ENCODE measurements at regions not wholly inside any gene's neighbourhood (a gene's known extent, or its start where the extent isn't known, plus 50 kb on each side); places are given as distances from the start of the nearest gene placed in this dataset.

DNA sequence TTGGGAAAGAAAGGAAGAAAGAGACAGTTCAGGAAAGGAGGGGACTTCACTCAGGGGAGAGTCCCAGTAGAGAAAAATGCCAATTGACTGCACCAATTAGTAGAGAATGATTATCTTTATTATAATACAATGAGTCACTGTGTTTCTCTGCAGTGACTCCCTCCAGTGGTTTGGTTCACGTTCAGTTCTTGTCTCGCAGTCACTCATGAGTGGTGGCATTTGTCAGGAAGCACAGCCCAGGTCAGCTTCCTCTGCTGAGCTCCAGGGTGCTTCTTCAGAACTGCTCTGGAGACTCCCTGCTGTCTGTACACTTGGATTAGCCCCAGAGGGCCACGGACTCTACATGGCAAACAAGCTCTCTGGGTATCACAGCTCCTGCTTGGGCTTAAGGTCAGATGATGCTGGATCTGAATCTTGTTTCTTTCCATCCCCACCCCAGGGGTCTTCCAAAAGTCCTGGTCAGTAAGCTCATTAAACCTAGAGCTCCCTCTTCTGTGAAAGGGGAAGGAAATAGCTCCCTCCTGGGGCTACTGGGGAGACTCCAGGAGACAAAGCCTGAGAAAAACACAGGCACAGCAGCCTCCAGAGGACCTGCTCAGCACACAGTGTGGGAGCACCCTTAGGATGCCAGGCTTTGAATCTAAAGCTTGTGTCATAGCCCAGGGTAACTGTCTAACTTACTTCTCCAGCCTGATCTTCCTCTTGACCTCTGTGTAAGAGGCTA is 619.0 kb downstream of the AJAP1 start:
- WGBS (ENCODE audit: insufficient coverage): 20% methylated on average over 3 of the region's 3 CpGs
- Histone ChIP-seq H3K27me3 (replicated peaks in 2 of 5; ENCODE audit: control insufficient read depth in 4 of 5, insufficient read depth in 5 of 5, low read length in 4 of 5) (peaks cover 0 to 2% (median 0%) of the 10 kb centered on the region in 5 experiments), H3K27ac (ENCODE audit: insufficient read depth in 1 of 2, low read depth in 1 of 2, low read length in 2 of 2, poor library complexity in 1 of 2, severe bottlenecking in 2 of 2) (no peak overlapping the region), H3K4me3 (ENCODE audit: control insufficient read depth in 1 of 7, extremely low read depth in 1 of 7, insufficient read depth in 4 of 7, low read depth in 2 of 7, low read length in 6 of 7) (no peak overlapping the region), H3K4me1 (ENCODE audit: control extremely low read depth in 1 of 4, control insufficient read depth in 4 of 4, insufficient read depth in 4 of 4, low read length in 3 of 4) (no peaks in the 10 kb centered on the region), H3K9me3 (ENCODE audit: control extremely low read depth in 1 of 5, control insufficient read depth in 4 of 5, insufficient read depth in 2 of 5, low read depth in 1 of 5, low read length in 4 of 5) (peaks cover 0 to 3% (median 0%) of the 10 kb centered on the region in 5 experiments), H3K36me3 (ENCODE audit: control insufficient read depth in 4 of 4, insufficient read depth in 4 of 4, low read length in 3 of 4) (no peaks in the 10 kb centered on the region)
- DNase-seq: no peak
- POLR2A ChIA-PET: interaction anchor here (0.6 kb wide), 1 partner anchor 9 kb away, joined by 3 read pairs; no protein-coding TSS in a partner anchor
- CTCF ChIA-PET: no interaction called here

DNA sequence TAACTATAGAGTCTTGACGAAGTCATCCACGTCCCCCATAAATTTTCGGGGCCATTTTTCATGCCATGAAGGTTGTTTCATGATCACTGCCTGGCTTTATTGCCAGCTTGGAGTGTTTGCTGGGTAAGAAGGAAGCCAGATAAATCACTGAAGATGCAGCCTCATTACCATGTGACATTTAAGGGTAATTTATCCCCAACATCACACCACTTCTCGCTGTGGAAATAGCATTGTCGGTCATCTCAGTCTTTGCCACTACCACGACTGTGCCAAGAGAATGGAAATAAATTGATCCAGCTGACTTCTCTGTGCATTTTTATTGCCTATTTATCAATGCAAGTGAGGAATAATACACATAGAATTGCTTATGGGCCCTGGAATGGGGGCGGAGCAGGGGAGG is 617.9 kb downstream of the AJAP1 start:
- Histone ChIP-seq H3K4me3 (ENCODE audit: control insufficient read depth in 1 of 7, extremely low read depth in 1 of 7, insufficient read depth in 4 of 7, low read depth in 2 of 7, low read length in 6 of 7) (no peak overlapping the region), H3K27ac (ENCODE audit: insufficient read depth in 1 of 2, low read depth in 1 of 2, low read length in 2 of 2, poor library complexity in 1 of 2, severe bottlenecking in 2 of 2) (no peak overlapping the region), H3K4me1 (ENCODE audit: control extremely low read depth in 1 of 4, control insufficient read depth in 4 of 4, insufficient read depth in 4 of 4, low read length in 3 of 4) (no peaks in the 10 kb centered on the region), H3K36me3 (ENCODE audit: control insufficient read depth in 4 of 4, insufficient read depth in 4 of 4, low read length in 3 of 4) (no peaks in the 10 kb centered on the region), H3K27me3 (replicated peaks in 2 of 5; ENCODE audit: control insufficient read depth in 4 of 5, insufficient read depth in 5 of 5, low read length in 4 of 5) (peaks cover 0 to 8% (median 0%) of the 10 kb centered on the region in 5 experiments), H3K9me3 (ENCODE audit: control extremely low read depth in 1 of 5, control insufficient read depth in 4 of 5, insufficient read depth in 2 of 5, low read depth in 1 of 5, low read length in 4 of 5) (peaks cover 0 to 3% (median 0%) of the 10 kb centered on the region in 5 experiments)
- ChIA-PET CTCF (no interaction called here), POLR2A (no interaction called here)
- DNase-seq: no peak
- 88% methylated on average over 5 of the region's 7 CpGs for WGBS (ENCODE audit: insufficient coverage)

DNA sequence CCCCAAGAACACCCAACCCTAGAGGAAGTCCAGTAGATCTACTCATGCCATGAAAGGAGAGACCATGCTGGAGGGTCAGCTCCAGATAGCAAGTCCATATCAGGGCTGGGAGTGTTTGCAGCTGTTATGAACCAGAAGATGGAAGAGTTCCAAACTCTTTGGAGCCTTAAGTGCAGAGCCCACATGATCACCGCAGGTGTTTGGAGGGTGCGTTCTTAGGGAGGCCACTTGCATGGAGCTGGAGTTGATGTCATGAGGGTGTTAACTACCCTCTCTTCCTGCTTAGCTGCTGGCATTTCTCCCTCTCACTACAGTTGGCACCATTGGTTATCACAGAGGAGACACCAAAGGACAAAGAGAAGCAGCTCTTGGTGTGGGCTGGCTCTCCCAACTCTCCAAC is 616.9 kb downstream of the AJAP1 start:
- Histone ChIP-seq H3K9me3 (ENCODE audit: control extremely low read depth in 1 of 5, control insufficient read depth in 4 of 5, insufficient read depth in 2 of 5, low read depth in 1 of 5, low read length in 4 of 5) (peaks cover 0 to 3% (median 0%) of the 10 kb centered on the region in 5 experiments), H3K4me1 (ENCODE audit: control extremely low read depth in 1 of 4, control insufficient read depth in 4 of 4, insufficient read depth in 4 of 4, low read length in 3 of 4) (no peaks in the 10 kb centered on the region), H3K4me3 (ENCODE audit: control insufficient read depth in 1 of 7, extremely low read depth in 1 of 7, insufficient read depth in 4 of 7, low read depth in 2 of 7, low read length in 6 of 7) (no peak overlapping the region), H3K36me3 (ENCODE audit: control insufficient read depth in 4 of 4, insufficient read depth in 4 of 4, low read length in 3 of 4) (no peaks in the 10 kb centered on the region), H3K27ac (ENCODE audit: insufficient read depth in 1 of 2, low read depth in 1 of 2, low read length in 2 of 2, poor library complexity in 1 of 2, severe bottlenecking in 2 of 2) (no peak overlapping the region), H3K27me3 (replicated peaks in 2 of 5; ENCODE audit: control insufficient read depth in 4 of 5, insufficient read depth in 5 of 5, low read length in 4 of 5) (peaks cover 0 to 8% (median 3%) of the 10 kb centered on the region in 5 experiments)
- ChIA-PET CTCF (no interaction called here), POLR2A (no interaction called here)
- no peak for DNase-seq
- no CpG with 5 or more reads among the region's 2 CpGs for WGBS (ENCODE audit: insufficient coverage)

DNA sequence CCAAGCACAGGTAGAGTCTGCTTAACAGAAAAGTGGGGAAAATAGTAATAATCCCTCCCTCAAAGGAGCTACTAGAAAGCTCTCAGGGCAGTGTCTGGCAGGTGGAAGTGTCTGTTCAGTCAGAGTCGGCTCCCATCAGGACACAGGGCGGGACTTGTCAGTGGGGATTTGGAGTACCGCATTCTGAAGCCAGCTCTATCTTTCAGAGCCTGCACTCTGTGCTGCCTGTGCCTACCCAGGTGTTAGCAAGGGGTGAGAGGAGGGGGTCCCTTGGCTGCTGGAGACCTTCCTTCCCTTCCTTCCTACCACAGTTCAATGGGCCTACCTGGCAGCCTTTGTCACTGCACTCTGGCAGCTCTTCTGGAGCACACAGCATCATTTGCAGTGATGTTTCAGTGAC is 615.5 kb downstream of the AJAP1 start:
- H3K27me3 ChIP-seq (replicated peaks in 2 of 5; ENCODE audit: control insufficient read depth in 4 of 5, insufficient read depth in 5 of 5, low read length in 4 of 5): peaks cover 0 to 8% (median 3%) of the 10 kb centered on the region in 5 experiments
- H3K4me1 ChIP-seq (ENCODE audit: control extremely low read depth in 1 of 4, control insufficient read depth in 4 of 4, insufficient read depth in 4 of 4, low read length in 3 of 4): no peaks in the 10 kb centered on the region
- 89% methylated on average over 3 of the region's 3 CpGs for WGBS (ENCODE audit: insufficient coverage)
- peaks cover 0 to 3% (median 0%) of the 10 kb centered on the region in 5 experiments for H3K9me3 ChIP-seq (ENCODE audit: control extremely low read depth in 1 of 5, control insufficient read depth in 4 of 5, insufficient read depth in 2 of 5, low read depth in 1 of 5, low read length in 4 of 5)
- no peak for DNase-seq
- no peak overlapping the region for H3K27ac ChIP-seq (ENCODE audit: insufficient read depth in 1 of 2, low read depth in 1 of 2, low read length in 2 of 2, poor library complexity in 1 of 2, severe bottlenecking in 2 of 2)
- no peaks in the 10 kb centered on the region for H3K36me3 ChIP-seq (ENCODE audit: control insufficient read depth in 4 of 4, insufficient read depth in 4 of 4, low read length in 3 of 4)
- CTCF ChIA-PET: no interaction called here
- POLR2A ChIA-PET: no interaction called here
- no peak overlapping the region for H3K4me3 ChIP-seq (ENCODE audit: control insufficient read depth in 1 of 7, extremely low read depth in 1 of 7, insufficient read depth in 4 of 7, low read depth in 2 of 7, low read length in 6 of 7)

DNA sequence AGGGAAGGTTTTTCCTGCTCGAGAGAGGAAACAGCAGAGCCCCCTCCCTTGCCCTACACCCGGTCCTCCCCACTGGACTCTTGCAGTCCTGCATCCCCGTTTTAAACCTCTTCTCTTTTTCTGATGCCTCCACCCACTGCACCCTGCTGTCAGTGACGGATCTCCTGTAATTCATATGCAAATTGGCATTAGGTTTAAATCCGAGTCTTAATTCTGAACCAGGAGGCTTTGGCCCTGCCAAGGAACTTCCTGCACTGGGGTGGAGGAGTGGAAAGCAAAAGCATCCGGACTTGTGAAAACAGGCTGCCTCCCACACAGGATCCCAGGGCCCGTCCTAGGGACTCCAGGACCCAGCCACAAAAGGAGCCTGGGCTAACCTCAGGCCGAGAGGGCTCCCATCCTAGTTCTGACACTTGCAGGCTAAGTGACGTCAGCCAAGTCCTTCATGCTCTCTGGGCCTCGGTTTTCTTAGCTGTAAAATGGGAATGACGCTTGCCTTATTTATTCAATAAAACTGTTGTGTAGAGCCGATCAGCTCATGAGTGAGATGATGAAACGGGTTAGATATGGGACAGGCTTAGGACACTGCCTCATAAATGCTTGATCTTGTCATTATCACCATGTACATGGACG is 613.3 kb downstream of the AJAP1 start:
- no peaks in the 10 kb centered on the region for H3K36me3 ChIP-seq (ENCODE audit: control insufficient read depth in 4 of 4, insufficient read depth in 4 of 4, low read length in 3 of 4)
- H3K4me1 ChIP-seq (ENCODE audit: control extremely low read depth in 1 of 4, control insufficient read depth in 4 of 4, insufficient read depth in 4 of 4, low read length in 3 of 4): no peaks in the 10 kb centered on the region
- peaks cover 0 to 3% (median 0%) of the 10 kb centered on the region in 5 experiments for H3K9me3 ChIP-seq (ENCODE audit: control extremely low read depth in 1 of 5, control insufficient read depth in 4 of 5, insufficient read depth in 2 of 5, low read depth in 1 of 5, low read length in 4 of 5)
- H3K27me3 ChIP-seq (replicated peaks in 2 of 5; ENCODE audit: control insufficient read depth in 4 of 5, insufficient read depth in 5 of 5, low read length in 4 of 5): peaks cover 0 to 7% (median 3%) of the 10 kb centered on the region in 5 experiments
- H3K4me3 ChIP-seq (ENCODE audit: control insufficient read depth in 1 of 7, extremely low read depth in 1 of 7, insufficient read depth in 4 of 7, low read depth in 2 of 7, low read length in 6 of 7): no peak overlapping the region
- ChIA-PET POLR2A (no interaction called here), CTCF (no interaction called here)
- DNase-seq: no peak
- no peak overlapping the region for H3K27ac ChIP-seq (ENCODE audit: insufficient read depth in 1 of 2, low read depth in 1 of 2, low read length in 2 of 2, poor library complexity in 1 of 2, severe bottlenecking in 2 of 2)
- 48% methylated on average over 12 of the region's 14 CpGs for WGBS (ENCODE audit: insufficient coverage)

DNA sequence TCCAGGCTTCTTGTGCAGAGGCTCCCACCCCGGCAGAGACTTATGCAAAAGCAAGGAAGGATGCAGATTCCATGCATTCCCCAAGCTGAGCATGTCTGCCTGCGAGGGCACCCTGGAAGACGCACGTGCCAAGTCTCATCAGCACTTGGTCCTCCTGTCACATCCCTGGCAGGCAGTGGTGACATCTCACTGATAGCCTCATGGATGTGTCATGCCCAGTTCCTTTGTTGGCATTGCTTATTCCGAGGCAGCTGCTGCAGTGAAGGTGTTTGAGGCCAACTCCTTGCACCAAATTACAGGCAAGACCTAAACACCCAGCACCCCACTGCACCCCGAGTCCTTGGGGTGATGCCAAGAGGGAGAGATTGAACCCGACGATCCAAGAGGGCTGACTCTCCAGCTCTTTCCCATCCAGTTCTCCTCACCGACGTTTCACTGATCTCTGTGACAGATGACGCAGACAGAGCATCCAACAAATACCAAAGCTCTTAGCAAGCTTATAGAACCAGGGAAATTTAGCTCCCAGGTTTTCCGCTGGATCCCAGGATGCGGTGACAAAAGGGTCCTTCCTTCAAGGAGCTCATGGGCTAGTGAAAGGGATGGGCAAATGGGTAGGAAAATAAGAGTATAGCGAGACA is 611.1 kb downstream of the AJAP1 start:
- ChIA-PET CTCF (no interaction called here), POLR2A (no interaction called here)
- H3K4me3 ChIP-seq (ENCODE audit: control insufficient read depth in 1 of 7, extremely low read depth in 1 of 7, insufficient read depth in 4 of 7, low read depth in 2 of 7, low read length in 6 of 7): no peak overlapping the region
- no peak for DNase-seq
- H3K36me3 ChIP-seq (ENCODE audit: control insufficient read depth in 4 of 4, insufficient read depth in 4 of 4, low read length in 3 of 4): no peaks in the 10 kb centered on the region
- H3K27me3 ChIP-seq (replicated peaks in 2 of 5; ENCODE audit: control insufficient read depth in 4 of 5, insufficient read depth in 5 of 5, low read length in 4 of 5): peaks cover 0 to 7% (median 3%) of the 10 kb centered on the region in 5 experiments
- no peaks in the 10 kb centered on the region for H3K4me1 ChIP-seq (ENCODE audit: control extremely low read depth in 1 of 4, control insufficient read depth in 4 of 4, insufficient read depth in 4 of 4, low read length in 3 of 4)
- WGBS (ENCODE audit: insufficient coverage): 79% methylated on average over 10 of the region's 14 CpGs
- no peak overlapping the region for H3K27ac ChIP-seq (ENCODE audit: insufficient read depth in 1 of 2, low read depth in 1 of 2, low read length in 2 of 2, poor library complexity in 1 of 2, severe bottlenecking in 2 of 2)
- H3K9me3 ChIP-seq (ENCODE audit: control extremely low read depth in 1 of 5, control insufficient read depth in 4 of 5, insufficient read depth in 2 of 5, low read depth in 1 of 5, low read length in 4 of 5): peaks cover 0 to 6% (median under 1%) of the 10 kb centered on the region in 5 experiments

DNA sequence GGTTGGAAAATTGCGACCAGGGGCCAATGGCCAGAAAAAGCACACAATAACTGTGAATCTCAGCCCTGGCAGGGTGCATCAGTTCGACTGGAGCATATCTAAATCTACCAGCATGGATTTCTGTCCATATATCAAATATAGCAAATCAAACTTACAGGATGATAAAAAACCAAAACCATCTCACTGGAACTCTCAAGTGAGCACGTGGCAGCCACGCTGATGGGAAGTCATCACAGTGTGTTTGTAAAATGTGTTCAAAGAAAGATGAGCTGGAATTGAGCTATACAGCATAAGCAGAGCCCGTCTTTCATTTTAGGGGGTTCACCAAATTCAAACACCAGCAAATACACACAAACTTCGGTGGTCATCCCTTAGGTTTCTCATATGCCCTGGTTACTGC is 610.1 kb downstream of the AJAP1 start:
- DNase-seq: no peak
- POLR2A ChIA-PET: no interaction called here

More for the DNA sequence above, 610.1 kb downstream of the AJAP1 start:
- 88% methylated on average over 2 of the region's 6 CpGs for WGBS (ENCODE audit: insufficient coverage)
- H3K4me3 ChIP-seq (ENCODE audit: control insufficient read depth in 1 of 7, extremely low read depth in 1 of 7, insufficient read depth in 4 of 7, low read depth in 2 of 7, low read length in 6 of 7): no peak overlapping the region
- no peak overlapping the region for H3K27ac ChIP-seq (ENCODE audit: insufficient read depth in 1 of 2, low read depth in 1 of 2, low read length in 2 of 2, poor library complexity in 1 of 2, severe bottlenecking in 2 of 2)
- peaks cover 0 to 7% (median 3%) of the 10 kb centered on the region in 5 experiments for H3K27me3 ChIP-seq (replicated peaks in 2 of 5; ENCODE audit: control insufficient read depth in 4 of 5, insufficient read depth in 5 of 5, low read length in 4 of 5)
- CTCF ChIA-PET: interaction anchor here (1.0 kb wide), 1 partner anchor 22 kb away, joined by 4 read pairs; no protein-coding TSS in a partner anchor
- peaks cover 0 to 12% (median 4%) of the 10 kb centered on the region in 5 experiments for H3K9me3 ChIP-seq (ENCODE audit: control extremely low read depth in 1 of 5, control insufficient read depth in 4 of 5, insufficient read depth in 2 of 5, low read depth in 1 of 5, low read length in 4 of 5)
- H3K4me1 ChIP-seq (ENCODE audit: control extremely low read depth in 1 of 4, control insufficient read depth in 4 of 4, insufficient read depth in 4 of 4, low read length in 3 of 4): no peaks in the 10 kb centered on the region
- H3K36me3 ChIP-seq (ENCODE audit: control insufficient read depth in 4 of 4, insufficient read depth in 4 of 4, low read length in 3 of 4): no peaks in the 10 kb centered on the region
